Epithelial cell of esophagus (primary cell): ENCODE measurements at regions not wholly inside any gene's neighbourhood (a gene's known extent, or its start where the extent isn't known, plus 50 kb on each side); places are given as distances from the start of the nearest gene placed in this dataset.

ENCODE experiments used
- DNase-seq: peaks from one replicate; pipeline ENCODE4 v3.0.0; 2010; ENCODE audit warnings: low read depth
- H3K4me3 ChIP-seq: 2 replicates; pipeline ENCODE4 v1.5.1; 2011; ENCODE audit warnings: mild to moderate bottlenecking, low read length, control low read depth
- TF ChIP-seq, protein P1 (sequence below): IDR thresholded peaks from 2 replicates; pipeline ENCODE4 v1.5.1; 2011; ENCODE audit warnings: low read depth, mild to moderate bottlenecking, low read length, control low read depth, inconsistent platforms; ENCODE audit not compliant: insufficient read depth; ENCODE audit errors: missing control alignments

- no peak overlapping the region for H3K4me3 ChIP-seq
- DNase-seq, result no peak
- TF ChIP-seq, protein P1, sequence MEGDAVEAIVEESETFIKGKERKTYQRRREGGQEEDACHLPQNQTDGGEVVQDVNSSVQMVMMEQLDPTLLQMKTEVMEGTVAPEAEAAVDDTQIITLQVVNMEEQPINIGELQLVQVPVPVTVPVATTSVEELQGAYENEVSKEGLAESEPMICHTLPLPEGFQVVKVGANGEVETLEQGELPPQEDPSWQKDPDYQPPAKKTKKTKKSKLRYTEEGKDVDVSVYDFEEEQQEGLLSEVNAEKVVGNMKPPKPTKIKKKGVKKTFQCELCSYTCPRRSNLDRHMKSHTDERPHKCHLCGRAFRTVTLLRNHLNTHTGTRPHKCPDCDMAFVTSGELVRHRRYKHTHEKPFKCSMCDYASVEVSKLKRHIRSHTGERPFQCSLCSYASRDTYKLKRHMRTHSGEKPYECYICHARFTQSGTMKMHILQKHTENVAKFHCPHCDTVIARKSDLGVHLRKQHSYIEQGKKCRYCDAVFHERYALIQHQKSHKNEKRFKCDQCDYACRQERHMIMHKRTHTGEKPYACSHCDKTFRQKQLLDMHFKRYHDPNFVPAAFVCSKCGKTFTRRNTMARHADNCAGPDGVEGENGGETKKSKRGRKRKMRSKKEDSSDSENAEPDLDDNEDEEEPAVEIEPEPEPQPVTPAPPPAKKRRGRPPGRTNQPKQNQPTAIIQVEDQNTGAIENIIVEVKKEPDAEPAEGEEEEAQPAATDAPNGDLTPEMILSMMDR, result no peak
Observed at GRCh38 chr14:98417001-98417400, 855.0 kb downstream of the BCL11B start.

DNA sequence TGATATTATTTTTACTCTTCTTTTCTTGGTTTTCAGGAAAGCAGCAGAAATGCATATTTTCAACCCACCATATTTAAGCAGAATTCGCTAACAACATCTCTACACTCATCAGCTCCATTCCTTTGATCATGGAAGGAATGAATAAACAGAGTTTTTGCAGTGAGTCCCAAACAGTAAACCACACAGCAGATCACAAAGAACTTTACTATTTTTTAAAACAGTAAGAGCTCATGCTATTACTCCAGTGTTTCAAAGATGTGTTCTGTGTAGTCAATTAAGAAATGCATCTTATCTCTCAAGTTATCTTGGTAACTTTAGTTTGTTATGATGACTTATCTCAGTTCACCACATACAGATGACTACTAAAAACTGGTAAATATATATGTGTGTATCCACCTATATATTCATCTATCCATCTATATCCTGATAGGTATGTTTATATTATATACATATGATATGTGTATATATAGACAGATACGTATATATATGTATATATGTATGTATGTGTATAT is 843.5 kb downstream of the BCL11B start:
- H3K4me3 ChIP-seq, result no peak overlapping the region
- TF ChIP-seq, protein P1, result no peak
- no peak for DNase-seq

DNA sequence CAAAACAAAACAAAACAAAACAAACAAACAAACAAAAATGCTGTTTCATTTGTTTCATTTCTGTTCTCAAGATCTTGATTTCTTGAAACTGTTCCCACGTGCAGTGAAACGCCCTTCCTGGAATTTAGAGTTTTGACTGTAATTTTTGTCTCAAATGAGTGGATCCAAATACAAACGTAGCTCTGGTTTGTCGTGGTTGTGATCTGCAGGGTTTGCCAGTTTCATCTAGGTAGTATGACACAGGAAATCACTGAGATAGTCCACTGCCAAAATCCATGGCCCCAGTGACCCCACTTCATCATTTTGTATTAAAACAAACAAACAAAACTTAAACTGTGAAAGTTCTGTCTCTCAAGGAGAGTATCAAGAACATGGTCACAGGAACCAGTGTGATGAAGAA is 838.6 kb downstream of the BCL11B start:
- H3K4me3 ChIP-seq, result no peak overlapping the region
- TF ChIP-seq, protein P1, result no peak
- DNase-seq, result no peak

DNA sequence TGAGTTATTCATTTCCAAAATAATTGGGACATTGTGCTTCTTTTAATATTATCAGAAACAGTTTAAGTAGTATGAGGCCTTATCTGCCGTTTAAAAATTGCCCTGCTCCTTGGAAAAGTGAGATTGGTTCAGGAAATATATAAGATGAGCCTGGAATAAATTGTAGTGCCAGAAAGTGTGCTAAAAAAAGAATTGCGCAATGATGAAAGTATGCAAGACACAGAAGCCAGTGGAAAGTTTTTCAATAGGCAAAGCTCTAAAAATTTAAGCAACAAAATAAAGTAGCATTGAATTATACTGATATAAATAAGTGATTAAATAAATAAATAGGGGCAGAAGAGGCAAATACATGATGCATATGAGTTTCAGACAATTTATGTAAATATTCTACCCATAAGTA is 834.9 kb downstream of the BCL11B start:
- no peak overlapping the region for H3K4me3 ChIP-seq
- TF ChIP-seq, protein P1, result no peak
- DNase-seq, result no peak

GRCh38 chr14:98444077-98444476 is 827.9 kb downstream of the BCL11B start:
- TF ChIP-seq, protein P1, result no peak
- H3K4me3 ChIP-seq, result no peak overlapping the region
- no peak for DNase-seq

DNA sequence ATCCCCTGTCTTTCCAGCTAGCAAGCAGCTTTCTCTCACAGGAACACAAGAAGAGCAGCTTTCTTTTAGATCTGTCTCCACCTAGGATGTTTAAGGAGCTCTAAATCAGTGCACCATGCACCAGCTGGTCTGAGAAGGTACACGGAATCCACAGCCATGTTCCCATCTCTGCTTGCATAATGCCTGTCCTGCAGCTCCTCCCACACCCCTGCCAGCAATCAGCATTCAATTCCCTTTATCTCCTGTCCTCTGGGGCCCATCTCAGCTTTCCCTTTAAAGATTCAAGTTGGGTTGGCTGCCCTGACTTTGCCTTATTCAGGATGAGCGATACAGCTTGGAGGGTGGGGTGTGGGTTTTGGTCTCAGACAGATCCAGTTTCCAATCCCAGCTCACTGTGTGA is 826.3 kb downstream of the BCL11B start:
- TF ChIP-seq, protein P1, result no peak
- no peak for DNase-seq
- no peak overlapping the region for H3K4me3 ChIP-seq

DNA sequence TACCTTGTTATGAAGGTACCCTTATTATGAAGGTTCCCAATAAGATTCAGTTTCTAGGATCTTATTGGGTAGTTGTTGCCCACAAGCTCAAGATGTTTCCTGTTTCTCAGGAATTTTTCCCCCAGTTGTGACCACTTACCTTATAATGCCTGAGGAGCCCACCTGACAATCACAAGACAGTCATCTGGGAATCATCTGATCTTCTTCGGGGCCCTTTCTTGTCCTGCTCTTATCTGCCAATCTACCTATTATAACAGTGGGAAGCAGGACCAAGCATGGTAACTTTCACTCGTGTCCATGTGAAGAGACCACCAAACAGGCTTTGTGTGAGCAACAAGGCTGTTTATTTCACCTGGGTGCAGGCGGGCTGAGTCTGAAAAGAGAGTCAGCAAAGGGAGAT is 825.5 kb downstream of the BCL11B start:
- H3K4me3 ChIP-seq, result no peak overlapping the region
- no peak for DNase-seq
- TF ChIP-seq, protein P1, result no peak
